SK-N-SH treated with all-trans-retinoic acid at 6 μM for 48 hours (cell line): ENCODE measurements at regions not wholly inside any gene's neighbourhood (a gene's known extent, or its start where the extent isn't known, plus 50 kb on each side); places are given as distances from the start of the nearest gene placed in this dataset.

Experiments used
- CSRNP3 ChIP-seq: fragments of 250-450 bp; sonication (Bioruptor Pico); IDR thresholded peaks from 2 replicates; pipeline ENCODE4 v1.5.1; 2021; ENCODE audit warnings: mild to moderate bottlenecking, moderate library complexity
- TCF4 ChIP-seq: fragments of 250-450 bp; sonication (Bioruptor Pico); IDR thresholded peaks from 2 replicates; pipeline ENCODE4 v1.8.0; 2021; ENCODE audit warnings: mild to moderate bottlenecking, moderate library complexity, borderline replicate concordance
- ZNF565 ChIP-seq: fragments of 450-650 bp; formaldehyde crosslinking; conservative IDR thresholded peaks from 2 replicates; pipeline ENCODE4 v1.5.0; 2020; ENCODE audit warnings: low read depth, mild to moderate bottlenecking, moderate library complexity

- no peak for TF ChIP-seq TCF4 (CRISPR knock-in tag)
- TF ChIP-seq CSRNP3 (CRISPR knock-in tag): no peak
- TF ChIP-seq ZNF565 (CRISPR knock-in tag): no peak
Measured at GRCh38 chr9:2263111-2263510, 248.0 kb downstream of the SMARCA2 start.
